BLaER1 (cell line): ENCODE measurements at regions not wholly inside any gene's neighbourhood (a gene's known extent, or its start where the extent isn't known, plus 50 kb on each side); places are given as distances from the start of the nearest gene placed in this dataset.

Source experiments
- H3K27ac ChIP-seq: shearing (Covaris generic); formaldehyde crosslinking; 2 replicates; pipeline ENCODE4 v1.8.1; 2022
- H3K27me3 ChIP-seq: shearing (Covaris generic); formaldehyde crosslinking; 2 replicates; pipeline ENCODE4 v1.8.1; 2022
- H3K36me3 ChIP-seq: shearing (Covaris generic); formaldehyde crosslinking; 2 replicates; pipeline ENCODE4 v1.8.1; 2022
- H3K4me1 ChIP-seq: shearing (Covaris generic); formaldehyde crosslinking; 2 replicates; pipeline ENCODE4 v1.8.1; 2022
- H3K4me2 ChIP-seq: shearing (Covaris generic); formaldehyde crosslinking; 2 replicates; pipeline ENCODE4 v1.8.1; 2022
- H3K4me3 ChIP-seq: shearing (Covaris generic); formaldehyde crosslinking; 2 replicates; pipeline ENCODE4 v1.8.1; 2022
- H3K9ac ChIP-seq: shearing (Covaris generic); formaldehyde crosslinking; 2 replicates; pipeline ENCODE4 v1.8.1; 2022
- H3K9me3 ChIP-seq: shearing (Covaris generic); formaldehyde crosslinking; 2 replicates; pipeline ENCODE4 v1.8.1; 2022
- H4K20me1 ChIP-seq: shearing (Covaris generic); formaldehyde crosslinking; 2 replicates; pipeline ENCODE4 v1.8.1; 2022
- Cebpa-rat ChIP-seq: shearing (Covaris generic); IDR thresholded peaks from 2 replicates; pipeline ENCODE4 v1.8.1; 2022

- no peaks in the 10 kb centered on the region for H3K9me3 ChIP-seq
- no peak overlapping the region for H3K27ac ChIP-seq
- no peak for TF ChIP-seq Cebpa-rat
- no peaks in the 10 kb centered on the region for H3K27me3 ChIP-seq
- H3K4me2 ChIP-seq: no peak overlapping the region
- H3K9ac ChIP-seq: no peak overlapping the region
- H3K4me3 ChIP-seq: no peak overlapping the region
- no peaks in the 10 kb centered on the region for H3K4me1 ChIP-seq
- no peaks in the 10 kb centered on the region for H4K20me1 ChIP-seq
- H3K36me3 ChIP-seq: no peaks in the 10 kb centered on the region
These were observed 387.3 kb downstream of the PCDH17 start for GRCh38 chr13:58018865-58019264.

- Histone ChIP-seq H3K9me3 (no peaks in the 10 kb centered on the region), H4K20me1 (no peaks in the 10 kb centered on the region), H3K4me1 (no peaks in the 10 kb centered on the region), H3K4me3 (no peak overlapping the region), H3K27ac (no peak overlapping the region), H3K36me3 (no peaks in the 10 kb centered on the region), H3K4me2 (no peak overlapping the region), H3K9ac (no peak overlapping the region), H3K27me3 (no peaks in the 10 kb centered on the region)
- no peak for TF ChIP-seq Cebpa-rat
These were observed 392.6 kb downstream of the PCDH17 start for GRCh38 chr13:58024103-58024502.

GRCh38 chr13:58025821-58026220 is 394.3 kb downstream of the PCDH17 start:
- H3K9ac ChIP-seq: no peak overlapping the region
- H3K9me3 ChIP-seq: no peaks in the 10 kb centered on the region
- H3K27ac ChIP-seq: no peak overlapping the region
- no peaks in the 10 kb centered on the region for H3K4me1 ChIP-seq
- H3K4me3 ChIP-seq: no peak overlapping the region
- TF ChIP-seq Cebpa-rat: no peak
- no peaks in the 10 kb centered on the region for H3K36me3 ChIP-seq
- no peaks in the 10 kb centered on the region for H3K27me3 ChIP-seq
- no peaks in the 10 kb centered on the region for H4K20me1 ChIP-seq
- no peak overlapping the region for H3K4me2 ChIP-seq

GRCh38 chr13:58032676-58033460 is 401.3 kb downstream of the PCDH17 start:
- Histone ChIP-seq H3K4me2 (no peak overlapping the region), H3K9me3 (no peaks in the 10 kb centered on the region), H3K36me3 (no peaks in the 10 kb centered on the region), H3K4me3 (no peak overlapping the region), H4K20me1 (no peaks in the 10 kb centered on the region), H3K4me1 (no peaks in the 10 kb centered on the region), H3K27me3 (no peaks in the 10 kb centered on the region), H3K9ac (no peak overlapping the region), H3K27ac (no peak overlapping the region)
- no peak for TF ChIP-seq Cebpa-rat

GRCh38 chr13:58043971-58044370 is 412.4 kb downstream of the PCDH17 start:
- no peaks in the 10 kb centered on the region for H3K9me3 ChIP-seq
- no peak overlapping the region for H3K4me3 ChIP-seq
- H3K9ac ChIP-seq: no peak overlapping the region
- no peak for TF ChIP-seq Cebpa-rat
- H4K20me1 ChIP-seq: no peaks in the 10 kb centered on the region
- no peak overlapping the region for H3K4me2 ChIP-seq
- H3K27ac ChIP-seq: no peak overlapping the region
- H3K4me1 ChIP-seq: no peaks in the 10 kb centered on the region
- no peaks in the 10 kb centered on the region for H3K27me3 ChIP-seq
- H3K36me3 ChIP-seq: no peaks in the 10 kb centered on the region

- Histone ChIP-seq H3K36me3 (no peaks in the 10 kb centered on the region), H3K9me3 (peaks cover 5% of the 10 kb centered on the region; the same call in 1 of the 2 replicates), H3K4me1 (no peaks in the 10 kb centered on the region), H3K27ac (no peak overlapping the region), H4K20me1 (no peaks in the 10 kb centered on the region), H3K27me3 (no peaks in the 10 kb centered on the region), H3K4me3 (no peak overlapping the region), H3K4me2 (no peak overlapping the region), H3K9ac (no peak overlapping the region)
- no peak for TF ChIP-seq Cebpa-rat
These were observed 417.1 kb downstream of the PCDH17 start for GRCh38 chr13:58048670-58049069.

- no peak for TF ChIP-seq Cebpa-rat
These were observed 419.9 kb downstream of the PCDH17 start for GRCh38 chr13:58051396-58051795.

GRCh38 chr13:58051807-58052375 is 420.3 kb downstream of the PCDH17 start:
- Histone ChIP-seq H3K4me2 (no peak overlapping the region), H3K4me3 (no peak overlapping the region), H3K36me3 (no peaks in the 10 kb centered on the region), H3K27ac (no peak overlapping the region), H3K9ac (no peak overlapping the region), H4K20me1 (no peaks in the 10 kb centered on the region), H3K9me3 (peaks cover 5% of the 10 kb centered on the region; the same call in 1 of the 2 replicates), H3K27me3 (no peaks in the 10 kb centered on the region), H3K4me1 (no peaks in the 10 kb centered on the region)
- no peak for TF ChIP-seq Cebpa-rat

More at GRCh38 chr13:58051396-58051795, 419.9 kb downstream of the PCDH17 start:
- H3K27me3 ChIP-seq: no peaks in the 10 kb centered on the region
- H3K4me2 ChIP-seq: no peak overlapping the region
- H4K20me1 ChIP-seq: no peaks in the 10 kb centered on the region
- no peak overlapping the region for H3K27ac ChIP-seq
- no peak overlapping the region for H3K4me3 ChIP-seq
- no peaks in the 10 kb centered on the region for H3K36me3 ChIP-seq
- no peak overlapping the region for H3K9ac ChIP-seq
- peaks cover 5% of the 10 kb centered on the region; the same call in 1 of the 2 replicates for H3K9me3 ChIP-seq
- H3K4me1 ChIP-seq: no peaks in the 10 kb centered on the region

GRCh38 chr13:58056426-58056825 is 424.9 kb downstream of the PCDH17 start:
- H3K27ac ChIP-seq: no peak overlapping the region
- no peaks in the 10 kb centered on the region for H3K27me3 ChIP-seq
- no peak for TF ChIP-seq Cebpa-rat
- peaks cover 5% of the 10 kb centered on the region; the same call in 1 of the 2 replicates for H3K9me3 ChIP-seq
- H3K4me1 ChIP-seq: no peaks in the 10 kb centered on the region
- H3K9ac ChIP-seq: no peak overlapping the region
- H3K36me3 ChIP-seq: no peaks in the 10 kb centered on the region
- H4K20me1 ChIP-seq: no peaks in the 10 kb centered on the region
- H3K4me2 ChIP-seq: no peak overlapping the region
- no peak overlapping the region for H3K4me3 ChIP-seq

GRCh38 chr13:58059624-58060023 is 428.1 kb downstream of the PCDH17 start:
- no peak overlapping the region for H3K4me2 ChIP-seq
- H3K27ac ChIP-seq: no peak overlapping the region
- H3K4me1 ChIP-seq: no peaks in the 10 kb centered on the region
- no peak overlapping the region for H3K9ac ChIP-seq
- H3K36me3 ChIP-seq: no peaks in the 10 kb centered on the region
- no peak for TF ChIP-seq Cebpa-rat
- H3K9me3 ChIP-seq: no peaks in the 10 kb centered on the region
- no peak overlapping the region for H3K4me3 ChIP-seq
- H3K27me3 ChIP-seq: no peaks in the 10 kb centered on the region
- no peaks in the 10 kb centered on the region for H4K20me1 ChIP-seq
